Neuronal stem cell (in vitro differentiated cells): ENCODE measurements at regions not wholly inside any gene's neighbourhood (a gene's known extent, or its start where the extent isn't known, plus 50 kb on each side); places are given as distances from the start of the nearest gene placed in this dataset.

Source experiments
- DNase-seq: peaks from one replicate; pipeline ENCODE4 v3.0.0-alpha.2; 2013; ENCODE audit warnings: low spot score
- H2AFZ ChIP-seq: one replicate; pipeline ENCODE4 v1.6.1; 2013; ENCODE audit warnings: mild to moderate bottlenecking, low read length, inconsistent platforms
- H2AK5ac ChIP-seq: 2 replicates; pipeline ENCODE4 v1.6.1; 2013; ENCODE audit warnings: low read depth, mild to moderate bottlenecking, inconsistent platforms, low read length, moderate library complexity, mixed read lengths
- H2BK120ac ChIP-seq: 2 replicates; pipeline ENCODE4 v1.6.1; 2013; ENCODE audit warnings: low read depth, mild to moderate bottlenecking, inconsistent platforms, low read length, moderate library complexity, mixed read lengths
- H2BK12ac ChIP-seq: one replicate; pipeline ENCODE4 v1.6.1; 2013; ENCODE audit warnings: low read length, inconsistent platforms
- H2BK15ac ChIP-seq: 2 replicates; pipeline ENCODE4 v1.6.1; 2013; ENCODE audit warnings: mild to moderate bottlenecking, low read length, inconsistent platforms, mixed read lengths
- H2BK5ac ChIP-seq: one replicate; pipeline ENCODE4 v1.6.1; 2013; ENCODE audit warnings: inconsistent platforms, mild to moderate bottlenecking, low read length, moderate library complexity
- H3K14ac ChIP-seq: one replicate; pipeline ENCODE4 v1.6.1; 2013; ENCODE audit warnings: low read length, inconsistent platforms
- H3K18ac ChIP-seq: 2 replicates; pipeline ENCODE4 v1.6.1; 2013; ENCODE audit warnings: low read length, inconsistent platforms
- H3K23ac ChIP-seq: 2 replicates; pipeline ENCODE4 v1.6.1; 2013; ENCODE audit warnings: low read depth, mild to moderate bottlenecking, mixed read lengths, low read length, inconsistent platforms; ENCODE audit not compliant: poor library complexity
- H3K27ac ChIP-seq: replicated peaks from 3 replicates; pipeline ENCODE4 v1.5.1; 2013; ENCODE audit warnings: low read length, inconsistent platforms
- H3K27me3 ChIP-seq, 3 experiments: 2 replicates each; pipeline ENCODE4 v1.6.1; 2013; ENCODE audit warnings: low read length in 3 of 3, mild to moderate bottlenecking in 2 of 3, inconsistent platforms in 1 of 3, low read depth in 1 of 3, mixed read lengths in 1 of 3, moderate library complexity in 1 of 3; ENCODE audit not compliant: control insufficient read depth in 3 of 3, insufficient read depth in 3 of 3
- H3K36me3 ChIP-seq, 2 donors: replicated peaks in 1 of 2; 2 replicates each; pipeline ENCODE4 v1.6.1; 2013; ENCODE audit warnings: low read length in 2 of 2; ENCODE audit not compliant: control insufficient read depth in 2 of 2, insufficient read depth in 2 of 2
- H3K4ac ChIP-seq: 2 replicates; pipeline ENCODE4 v1.6.1; 2013; ENCODE audit warnings: inconsistent platforms, mild to moderate bottlenecking, low read length, moderate library complexity
- H3K4me1 ChIP-seq, 2 donors: 1 replicate in 1 of 2; 2 replicates in 1 of 2; pipeline ENCODE4 v1.6.1; 2013; ENCODE audit warnings: low read length in 2 of 2, low read depth in 1 of 2; ENCODE audit not compliant: control insufficient read depth in 2 of 2, insufficient read depth in 1 of 2
- H3K4me2 ChIP-seq: one replicate; pipeline ENCODE4 v1.6.1; 2013; ENCODE audit warnings: mild to moderate bottlenecking, low read length, inconsistent platforms; ENCODE audit not compliant: insufficient read depth, poor library complexity, severe bottlenecking
- H3K4me3 ChIP-seq, 2 donors: 2 replicates each; pipeline ENCODE4 v1.5.1; 2013; ENCODE audit warnings: low read length in 2 of 2, mild to moderate bottlenecking in 2 of 2, inconsistent platforms in 1 of 2, moderate library complexity in 1 of 2
- H3K79me1 ChIP-seq: one replicate; pipeline ENCODE4 v1.6.1; 2013; ENCODE audit warnings: low read depth, mild to moderate bottlenecking, inconsistent platforms, low read length, moderate library complexity
- H3K9ac ChIP-seq: one replicate; pipeline ENCODE4 v1.6.1; 2013; ENCODE audit warnings: mild to moderate bottlenecking, low read depth, low read length, inconsistent platforms; ENCODE audit not compliant: poor library complexity
- H3K9me3 ChIP-seq, 2 donors: replicated peaks in 1 of 2; 2 replicates each; pipeline versions ENCODE3 to v1.6.1; 2013; ENCODE audit warnings: low read length in 2 of 2, mild to moderate bottlenecking in 2 of 2, inconsistent platforms in 1 of 2, low read depth in 1 of 2, mixed read lengths in 1 of 2, moderate library complexity in 1 of 2; ENCODE audit not compliant: control insufficient read depth in 2 of 2, insufficient read depth in 1 of 2
- H4K8ac ChIP-seq: one replicate; pipeline ENCODE4 v1.6.1; 2013; ENCODE audit warnings: low read depth, mild to moderate bottlenecking, inconsistent platforms, low read length, moderate library complexity
- H4K91ac ChIP-seq: one replicate; pipeline ENCODE4 v1.6.1; 2013; ENCODE audit warnings: low read length, low read depth, mild to moderate bottlenecking, inconsistent platforms; ENCODE audit not compliant: poor library complexity
- WGBS, 2 donors: extraction: QIAGEN DNeasy Blood & Tissue Kit; methylation state at CpG; one replicate each; pipeline ENCODE4 v1.1.7; 2013; ENCODE audit warnings: missing lambda C conversion rate in 2 of 2, mixed read lengths in 1 of 2; ENCODE audit not compliant: insufficient read length in 2 of 2, insufficient replicate concordance in 1 of 2; ENCODE audit errors: extremely low coverage in 2 of 2; 5-methylcytosine and 5-hydroxymethylcytosine counted together

DNA sequence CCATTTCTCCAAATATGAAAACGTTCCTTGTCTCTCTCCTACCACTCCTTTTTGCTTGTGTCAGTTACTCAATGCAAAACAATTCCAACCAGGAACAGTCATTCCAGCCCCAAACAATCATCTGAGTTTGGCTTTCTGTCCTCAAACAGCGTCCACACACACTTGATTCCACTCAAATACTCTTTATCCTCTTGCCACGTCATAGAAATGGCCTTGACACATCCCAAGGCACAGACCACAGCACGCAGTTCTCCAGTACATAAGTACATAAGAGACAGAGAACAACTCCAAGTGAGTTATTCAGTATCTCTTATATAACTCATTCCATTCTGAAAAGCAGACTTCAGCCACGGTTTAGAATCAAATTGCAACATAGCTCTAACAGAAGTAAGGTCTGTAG lies 299.2 kb downstream of the RPS29 start:
- H2BK12ac ChIP-seq = no peak overlapping the region
- H3K79me1 ChIP-seq = no peaks in the 10 kb centered on the region
- peaks cover 0 to 2% of the 10 kb centered on the region in 2 donors for H3K4me1 ChIP-seq
- H3K4me3 ChIP-seq = no peak overlapping the region
- H3K4me2 ChIP-seq = no peak overlapping the region
- no peak overlapping the region for H3K23ac ChIP-seq
- H2BK120ac ChIP-seq = no peak overlapping the region
- no peaks in the 10 kb centered on the region for H3K27me3 ChIP-seq
- no peak overlapping the region for H2AFZ ChIP-seq
- H4K91ac ChIP-seq = no peak overlapping the region
- no peak overlapping the region for H4K8ac ChIP-seq
- no peak overlapping the region for H3K14ac ChIP-seq
- no CpG with 5 or more reads among the region's 5 CpGs for WGBS, 2 donors
- no peak overlapping the region for H3K18ac ChIP-seq
- no peak overlapping the region for H2BK5ac ChIP-seq
- no peak overlapping the region for H3K27ac ChIP-seq
- H3K36me3 ChIP-seq = peaks cover 0 to 1% of the 10 kb centered on the region in 2 donors
- no peak overlapping the region for H3K4ac ChIP-seq
- no peak overlapping the region for H2BK15ac ChIP-seq
- no peak overlapping the region for H3K9ac ChIP-seq
- no peak for DNase-seq
- H2AK5ac ChIP-seq = no peak overlapping the region
- H3K9me3 ChIP-seq = no peaks in the 10 kb centered on the region

DNA sequence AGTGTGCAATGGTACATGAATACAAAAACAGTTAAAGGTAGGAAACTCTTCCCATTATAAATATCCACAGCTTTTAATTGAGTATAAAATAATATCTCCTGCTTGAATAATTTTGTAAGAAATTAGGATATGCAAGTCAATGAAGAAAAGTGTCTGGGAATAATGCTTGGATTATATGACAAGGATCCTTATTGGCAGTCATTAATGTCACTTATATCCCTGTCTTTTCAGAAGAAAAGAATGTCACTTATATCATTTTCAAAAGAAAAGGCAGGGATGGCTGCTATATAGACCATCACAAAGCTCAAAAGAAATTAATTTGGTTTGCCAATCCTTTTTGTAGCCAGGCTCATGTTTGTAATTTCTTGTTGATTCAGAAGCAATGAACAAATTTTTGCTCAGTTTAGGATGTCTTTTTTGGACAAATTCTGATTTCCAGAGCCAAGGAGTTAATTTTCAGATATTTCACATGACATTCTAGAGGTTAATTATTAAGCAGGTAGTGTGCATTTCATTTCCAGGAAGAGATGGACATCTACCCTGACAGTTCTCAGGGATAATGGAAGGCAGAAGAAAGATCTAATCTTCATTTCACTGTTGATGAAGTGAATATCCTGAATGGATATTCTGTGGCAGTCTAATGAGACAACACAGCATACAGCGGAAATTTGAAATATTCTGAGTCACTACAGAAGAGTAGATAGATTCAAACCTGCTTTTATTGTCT lies 299.8 kb downstream of the RPS29 start:
- peaks cover 0 to 2% of the 10 kb centered on the region in 2 donors for H3K4me1 ChIP-seq
- no peaks in the 10 kb centered on the region for H3K27me3 ChIP-seq
- no peak overlapping the region for H2BK15ac ChIP-seq
- no peak overlapping the region for H4K8ac ChIP-seq
- DNase-seq = no peak
- no peak overlapping the region for H3K9ac ChIP-seq
- no peak overlapping the region for H3K4me3 ChIP-seq
- no peak overlapping the region for H3K14ac ChIP-seq
- H4K91ac ChIP-seq = no peak overlapping the region
- H3K36me3 ChIP-seq = peaks cover 0 to 1% of the 10 kb centered on the region in 2 donors
- no peak overlapping the region for H3K4ac ChIP-seq
- no peaks in the 10 kb centered on the region for H3K79me1 ChIP-seq
- no peak overlapping the region for H2BK120ac ChIP-seq
- H3K4me2 ChIP-seq = no peak overlapping the region
- no CpG with 5 or more reads among the region's 1 CpG for WGBS, 2 donors
- H3K9me3 ChIP-seq = no peaks in the 10 kb centered on the region
- H3K27ac ChIP-seq = no peak overlapping the region
- no peak overlapping the region for H2AK5ac ChIP-seq
- no peak overlapping the region for H2BK5ac ChIP-seq
- H2AFZ ChIP-seq = no peak overlapping the region
- H3K18ac ChIP-seq = no peak overlapping the region
- H3K23ac ChIP-seq = no peak overlapping the region
- H2BK12ac ChIP-seq = no peak overlapping the region

DNA sequence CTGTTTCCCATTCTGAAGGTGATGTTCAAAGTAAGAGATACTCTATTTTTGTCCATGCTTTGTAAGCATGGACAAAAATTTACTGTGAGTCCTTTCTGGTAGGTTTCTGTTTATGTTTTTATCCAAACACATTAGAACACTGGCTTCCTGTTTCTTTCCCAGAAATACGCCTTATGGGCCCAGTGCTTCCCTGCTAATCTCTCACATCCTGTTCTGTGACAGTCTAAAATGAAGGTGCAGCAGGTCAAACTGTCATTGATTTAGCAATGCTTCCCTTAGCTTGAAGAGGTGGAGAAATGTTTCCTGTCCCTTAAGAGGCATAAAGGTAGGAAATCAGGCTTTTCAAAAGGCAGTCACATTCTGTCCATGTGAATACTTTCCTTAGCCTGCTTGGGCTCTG lies 305.6 kb downstream of the RPS29 start:
- H3K9ac ChIP-seq = no peak overlapping the region
- H2BK12ac ChIP-seq = no peak overlapping the region
- DNase-seq = no peak
- no peak overlapping the region for H2BK15ac ChIP-seq
- H4K8ac ChIP-seq = no peak overlapping the region
- no peaks in the 10 kb centered on the region for H3K9me3 ChIP-seq
- H3K14ac ChIP-seq = no peak overlapping the region
- H2BK5ac ChIP-seq = no peak overlapping the region
- no peak overlapping the region for H3K18ac ChIP-seq
- no peak overlapping the region for H2AK5ac ChIP-seq
- no CpG with 5 or more reads among the region's 1 CpG for WGBS, 2 donors
- H3K27me3 ChIP-seq = no peaks in the 10 kb centered on the region
- H3K4me3 ChIP-seq = no peak overlapping the region
- no peaks in the 10 kb centered on the region for H3K4me1 ChIP-seq
- H3K36me3 ChIP-seq = peaks cover 0 to 1% of the 10 kb centered on the region in 2 donors
- no peaks in the 10 kb centered on the region for H3K79me1 ChIP-seq
- no peak overlapping the region for H3K4me2 ChIP-seq
- H3K23ac ChIP-seq = no peak overlapping the region
- no peak overlapping the region for H2AFZ ChIP-seq
- H4K91ac ChIP-seq = no peak overlapping the region
- H3K4ac ChIP-seq = no peak overlapping the region
- H3K27ac ChIP-seq = no peak overlapping the region
- H2BK120ac ChIP-seq = no peak overlapping the region

DNA sequence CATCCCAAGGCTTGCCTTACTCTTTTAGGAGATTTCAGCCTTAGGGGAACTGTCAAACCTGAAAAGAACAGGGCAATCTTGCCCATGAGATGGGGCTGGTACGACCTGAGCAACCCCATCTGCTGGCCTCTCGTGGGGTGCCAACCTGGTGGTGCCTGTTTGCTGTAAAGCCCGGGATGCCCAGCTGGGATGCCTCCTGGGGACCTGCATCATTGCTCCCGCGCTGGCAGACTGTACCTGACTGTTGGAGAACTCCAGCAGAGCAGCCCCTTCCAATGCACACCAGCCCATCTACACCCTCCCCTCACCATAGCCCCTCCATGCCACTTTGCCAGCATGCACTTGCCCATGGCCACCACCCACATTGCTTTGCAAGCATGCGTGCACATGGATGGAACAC lies 335.7 kb downstream of the RPS29 start:
- WGBS, 2 donors = no CpG with 5 or more reads among the region's 6 CpGs
- no peak for DNase-seq
- peak overlapping the region; percentile 39 for H3K18ac ChIP-seq

More for the DNA sequence above, 335.7 kb downstream of the RPS29 start:
- H2BK5ac ChIP-seq = no peak overlapping the region
- H4K91ac ChIP-seq = no peak overlapping the region
- no peaks in the 10 kb centered on the region for H3K36me3 ChIP-seq
- H4K8ac ChIP-seq = no peak overlapping the region
- no peak overlapping the region for H3K4me3 ChIP-seq
- no peak overlapping the region for H2BK15ac ChIP-seq
- no peak overlapping the region for H2BK12ac ChIP-seq
- no peaks in the 10 kb centered on the region for H3K27me3 ChIP-seq
- H3K4me1 ChIP-seq = no peaks in the 10 kb centered on the region
- peak overlapping the region; percentile 61 for H3K14ac ChIP-seq
- H3K9ac ChIP-seq = no peak overlapping the region
- peak overlapping the region; percentile 45 for H2AK5ac ChIP-seq
- H3K9me3 ChIP-seq = no peaks in the 10 kb centered on the region
- no peak overlapping the region for H3K27ac ChIP-seq
- H3K4me2 ChIP-seq = no peak overlapping the region
- H2BK120ac ChIP-seq = no peak overlapping the region
- H3K4ac ChIP-seq = no peak overlapping the region
- peak overlapping the region; percentile 29 for H3K23ac ChIP-seq
- H2AFZ ChIP-seq = no peak overlapping the region
- H3K79me1 ChIP-seq = no peaks in the 10 kb centered on the region
